ENCODE measurements at regions not wholly inside any gene's neighbourhood (a gene's known extent, or its start where the extent isn't known, plus 50 kb on each side); places are given as distances from the start of the nearest gene placed in this dataset.
"Not testable (repeated sequence)": the region's sequence is repeated elsewhere in the genome, so short reads cannot be mapped to it uniquely, and the experiment has no call there.

- DNase-seq (ENCODE audit: low spot score), result no peak
Measured at GRCh38 chr12:3367750-3368444, 123.1 kb upstream of the PRMT8 start.

GRCh38 chr12:3371018-3371417 lies 120.0 kb upstream of the PRMT8 start:
- no peak for DNase-seq (ENCODE audit: low spot score)

- no peak for DNase-seq (ENCODE audit: low spot score)
Measured at GRCh38 chr12:3375326-3375725, 115.7 kb upstream of the PRMT8 start.

GRCh38 chr12:3376779-3377455 lies 114.1 kb upstream of the PRMT8 start:
- DNase-seq (ENCODE audit: low spot score), result no peak

- DNase-seq (ENCODE audit: low spot score), result no peak
Measured at GRCh38 chr12:3378655-3379054, 112.3 kb upstream of the PRMT8 start.

GRCh38 chr12:3379079-3379478 lies 111.9 kb upstream of the PRMT8 start:
- no peak for DNase-seq (ENCODE audit: low spot score)

- no peak for DNase-seq (ENCODE audit: low spot score)
Measured at GRCh38 chr12:3380200-3381043, 110.6 kb upstream of the PRMT8 start.

GRCh38 chr12:3381059-3382047 lies 109.7 kb upstream of the PRMT8 start:
- no peak for DNase-seq (ENCODE audit: low spot score)

- DNase-seq (ENCODE audit: low spot score), result no peak
Measured at GRCh38 chr12:3389986-3390385, 101.0 kb upstream of the PRMT8 start.

- not testable (repeated sequence) for DNase-seq (ENCODE audit: low spot score)
Measured at GRCh38 chr12:3397596-3397995, 93.4 kb upstream of the PRMT8 start.

- DNase-seq (ENCODE audit: low spot score), result no peak
Measured at GRCh38 chr12:3398196-3398789, 92.7 kb upstream of the PRMT8 start.

- DNase-seq (ENCODE audit: low spot score), result no peak
Measured at GRCh38 chr12:3405821-3406220, 85.2 kb upstream of the PRMT8 start.

GRCh38 chr12:3407723-3408122 lies 83.3 kb upstream of the PRMT8 start:
- DNase-seq (ENCODE audit: low spot score), result no peak

GRCh38 chr12:3409662-3410061 lies 81.3 kb upstream of the PRMT8 start:
- DNase-seq (ENCODE audit: low spot score), result no peak

GRCh38 chr12:3416159-3416558 lies 74.8 kb upstream of the PRMT8 start:
- DNase-seq (ENCODE audit: low spot score), result no peak

- DNase-seq (ENCODE audit: low spot score), result no peak
Measured at GRCh38 chr12:3416670-3417069, 74.3 kb upstream of the PRMT8 start.

- no peak for DNase-seq (ENCODE audit: low spot score)
Measured at GRCh38 chr12:3417113-3417512, 73.9 kb upstream of the PRMT8 start.

- DNase-seq (ENCODE audit: low spot score), result no peak
Measured at GRCh38 chr12:3417937-3418462, 73.0 kb upstream of the PRMT8 start.

GRCh38 chr12:3418609-3419390 lies 72.2 kb upstream of the PRMT8 start:
- no peak for DNase-seq (ENCODE audit: low spot score)

- no peak for DNase-seq (ENCODE audit: low spot score)
Measured at GRCh38 chr12:3419558-3419957, 71.4 kb upstream of the PRMT8 start.

Measured in D341Med (cell line).